Activated CD4-positive, alpha-beta memory T cell treated with anti-CD3 and anti-CD28 coated beads for 36 hours (primary cell): ENCODE measurements at regions not wholly inside any gene's neighbourhood (a gene's known extent, or its start where the extent isn't known, plus 50 kb on each side); places are given as distances from the start of the nearest gene placed in this dataset.

Experiments
- CTCF ChIA-PET: fragments of 350-600 bp; sonication (Branson Sonifier 250); formaldehyde crosslinking; loops from one replicate; lab custom pipeline; 2021; ENCODE audit warnings: antibody characterized with exemption, inconsistent platforms; lab: Charles Lee
- POLR2A ChIA-PET: fragments of 350-600 bp; sonication (Branson Sonifier 250); formaldehyde crosslinking; loops from one replicate; lab custom pipeline; 2021; ENCODE audit warnings: antibody characterized with exemption; lab: Charles Lee
- DNase-seq: peaks from one replicate; pipeline ENCODE4 v3.0.0-alpha.2; 2020
- H3K27ac Mint-ChIP-seq: one replicate; pipeline ENCODE4 v1.8.0; 2021; ENCODE audit warnings: mixed read lengths
- H3K27me3 Mint-ChIP-seq: one replicate; pipeline ENCODE4 v1.8.0; 2021; ENCODE audit warnings: mixed read lengths
- H3K36me3 Mint-ChIP-seq: one replicate; pipeline ENCODE4 v1.8.0; 2021; ENCODE audit warnings: mixed read lengths
- H3K4me1 Mint-ChIP-seq: one replicate; pipeline ENCODE4 v1.8.0; 2021; ENCODE audit warnings: low read depth, mixed read lengths
- H3K4me3 Mint-ChIP-seq: one replicate; pipeline ENCODE4 v1.8.0; 2021; ENCODE audit warnings: mild to moderate bottlenecking, mixed read lengths
- H3K9me3 Mint-ChIP-seq: one replicate; pipeline ENCODE4 v1.8.0; 2021; ENCODE audit warnings: mixed read lengths
- intact Hi-C: fragments of 100-400 bp; cut with micrococcal nuclease; formaldehyde crosslinking; loops from one replicate; pipeline ENCODE4 v1.15.1; 2023

- no peak for DNase-seq
- no peaks in the 10 kb centered on the region for H3K9me3 Mint-ChIP-seq
- peaks cover 4% of the 10 kb centered on the region for H3K4me1 Mint-ChIP-seq
- peaks cover 1% of the 10 kb centered on the region for H3K27me3 Mint-ChIP-seq
- no peak overlapping the region for H3K27ac Mint-ChIP-seq
- intact Hi-C loops = no loop called here
- POLR2A ChIA-PET = no interaction called here
- CTCF ChIA-PET = no interaction called here
- H3K36me3 Mint-ChIP-seq = no peaks in the 10 kb centered on the region
- H3K4me3 Mint-ChIP-seq = no peak overlapping the region
Measured at GRCh38 chr10:2225609-2226008, 488.3 kb upstream of the ADARB2 start.

- Mint-ChIP-seq H3K4me1 (peaks cover 4% of the 10 kb centered on the region), H3K36me3 (no peaks in the 10 kb centered on the region), H3K27me3 (no peaks in the 10 kb centered on the region), H3K9me3 (no peaks in the 10 kb centered on the region), H3K4me3 (no peak overlapping the region), H3K27ac (no peak overlapping the region)
- DNase-seq = no peak
- ChIA-PET CTCF (no interaction called here), POLR2A (no interaction called here)
- intact Hi-C loops = no loop called here
Measured at GRCh38 chr10:2223548-2224320, 486.4 kb upstream of the ADARB2 start.

- Mint-ChIP-seq H3K36me3 (no peaks in the 10 kb centered on the region), H3K27me3 (no peaks in the 10 kb centered on the region), H3K9me3 (no peaks in the 10 kb centered on the region), H3K4me1 (peaks cover 4% of the 10 kb centered on the region), H3K4me3 (no peak overlapping the region), H3K27ac (no peak overlapping the region)
- DNase-seq = no peak
- ChIA-PET CTCF (no interaction called here), POLR2A (no interaction called here)
- intact Hi-C loops = no loop called here
Measured at GRCh38 chr10:2222631-2223030, 485.3 kb upstream of the ADARB2 start.

GRCh38 chr10:2214805-2215204 lies 477.5 kb upstream of the ADARB2 start:
- POLR2A ChIA-PET = no interaction called here
- CTCF ChIA-PET = no interaction called here
- Mint-ChIP-seq H3K4me3 (no peak overlapping the region), H3K36me3 (no peaks in the 10 kb centered on the region), H3K27me3 (peaks cover 3% of the 10 kb centered on the region), H3K4me1 (no peaks in the 10 kb centered on the region), H3K9me3 (no peaks in the 10 kb centered on the region), H3K27ac (no peak overlapping the region)
- intact Hi-C loops = no loop called here
- no peak for DNase-seq

GRCh38 chr10:2214092-2214491 lies 476.8 kb upstream of the ADARB2 start:
- peaks cover 3% of the 10 kb centered on the region for H3K27me3 Mint-ChIP-seq
- DNase-seq = no peak
- H3K27ac Mint-ChIP-seq = no peak overlapping the region
- POLR2A ChIA-PET = no interaction called here
- CTCF ChIA-PET = no interaction called here
- no peak overlapping the region for H3K4me3 Mint-ChIP-seq
- intact Hi-C loops = no loop called here
- H3K36me3 Mint-ChIP-seq = no peaks in the 10 kb centered on the region
- H3K4me1 Mint-ChIP-seq = no peaks in the 10 kb centered on the region
- H3K9me3 Mint-ChIP-seq = no peaks in the 10 kb centered on the region

GRCh38 chr10:2212244-2212834 lies 475.0 kb upstream of the ADARB2 start:
- Mint-ChIP-seq H3K36me3 (no peaks in the 10 kb centered on the region), H3K9me3 (no peaks in the 10 kb centered on the region), H3K4me1 (no peaks in the 10 kb centered on the region), H3K4me3 (no peak overlapping the region), H3K27me3 (peaks cover 3% of the 10 kb centered on the region), H3K27ac (no peak overlapping the region)
- ChIA-PET POLR2A (no interaction called here), CTCF (no interaction called here)
- DNase-seq = no peak
- intact Hi-C loops = no loop called here

- ChIA-PET POLR2A (no interaction called here), CTCF (no interaction called here)
- no peak for DNase-seq
- intact Hi-C loops = no loop called here
- H3K4me3 Mint-ChIP-seq = no peak overlapping the region
- peaks cover 3% of the 10 kb centered on the region for H3K27me3 Mint-ChIP-seq
- no peaks in the 10 kb centered on the region for H3K9me3 Mint-ChIP-seq
- H3K36me3 Mint-ChIP-seq = no peaks in the 10 kb centered on the region
- H3K27ac Mint-ChIP-seq = no peak overlapping the region
- H3K4me1 Mint-ChIP-seq = no peaks in the 10 kb centered on the region
Measured at GRCh38 chr10:2210088-2210487, 472.8 kb upstream of the ADARB2 start.

GRCh38 chr10:2208106-2208505 lies 470.8 kb upstream of the ADARB2 start:
- DNase-seq = no peak

GRCh38 chr10:2207246-2207922 lies 470.1 kb upstream of the ADARB2 start:
- H3K36me3 Mint-ChIP-seq = no peaks in the 10 kb centered on the region
- ChIA-PET CTCF (no interaction called here), POLR2A (no interaction called here)
- no peaks in the 10 kb centered on the region for H3K27me3 Mint-ChIP-seq
- no peak overlapping the region for H3K27ac Mint-ChIP-seq
- no peak overlapping the region for H3K4me3 Mint-ChIP-seq
- no peak for DNase-seq
- H3K9me3 Mint-ChIP-seq = no peaks in the 10 kb centered on the region
- no peaks in the 10 kb centered on the region for H3K4me1 Mint-ChIP-seq
- intact Hi-C loops = no loop called here

More at GRCh38 chr10:2208106-2208505, 470.8 kb upstream of the ADARB2 start:
- Mint-ChIP-seq H3K4me3 (no peak overlapping the region), H3K9me3 (no peaks in the 10 kb centered on the region), H3K27ac (no peak overlapping the region), H3K36me3 (no peaks in the 10 kb centered on the region), H3K27me3 (no peaks in the 10 kb centered on the region), H3K4me1 (no peaks in the 10 kb centered on the region)
- ChIA-PET POLR2A (no interaction called here), CTCF (no interaction called here)
- intact Hi-C loops = no loop called here

- no peaks in the 10 kb centered on the region for H3K9me3 Mint-ChIP-seq
- no peaks in the 10 kb centered on the region for H3K27me3 Mint-ChIP-seq
- CTCF ChIA-PET = no interaction called here
- no peak overlapping the region for H3K4me3 Mint-ChIP-seq
- DNase-seq = no peak
- intact Hi-C loops = no loop called here
- H3K27ac Mint-ChIP-seq = no peak overlapping the region
- H3K36me3 Mint-ChIP-seq = no peaks in the 10 kb centered on the region
- POLR2A ChIA-PET = no interaction called here
- no peaks in the 10 kb centered on the region for H3K4me1 Mint-ChIP-seq
Measured at GRCh38 chr10:2205406-2205805, 468.1 kb upstream of the ADARB2 start.

GRCh38 chr10:2202401-2202800 lies 465.1 kb upstream of the ADARB2 start:
- intact Hi-C loops = no loop called here
- no peaks in the 10 kb centered on the region for H3K36me3 Mint-ChIP-seq
- H3K4me3 Mint-ChIP-seq = no peak overlapping the region

GRCh38 chr10:2201534-2202099 lies 464.3 kb upstream of the ADARB2 start:
- no peaks in the 10 kb centered on the region for H3K27me3 Mint-ChIP-seq
- no peak overlapping the region for H3K27ac Mint-ChIP-seq
- DNase-seq = no peak
- CTCF ChIA-PET = no interaction called here
- intact Hi-C loops = no loop called here
- peaks cover 11% of the 10 kb centered on the region for H3K9me3 Mint-ChIP-seq
- POLR2A ChIA-PET = no interaction called here
- no peaks in the 10 kb centered on the region for H3K4me1 Mint-ChIP-seq
- H3K4me3 Mint-ChIP-seq = no peak overlapping the region
- peaks cover 3% of the 10 kb centered on the region for H3K36me3 Mint-ChIP-seq

More at GRCh38 chr10:2202401-2202800, 465.1 kb upstream of the ADARB2 start:
- Mint-ChIP-seq H3K27me3 (no peaks in the 10 kb centered on the region), H3K4me1 (no peaks in the 10 kb centered on the region), H3K9me3 (peaks cover 7% of the 10 kb centered on the region), H3K27ac (no peak overlapping the region)
- CTCF ChIA-PET = no interaction called here
- POLR2A ChIA-PET = no interaction called here
- no peak for DNase-seq
